Fibroblast of pulmonary artery (primary cell): ENCODE measurements at regions not wholly inside any gene's neighbourhood (a gene's known extent, or its start where the extent isn't known, plus 50 kb on each side); places are given as distances from the start of the nearest gene placed in this dataset.
A peak's percentile ranks its signal among the peaks of the same experiment; 100 is the strongest.

Experiments used
- DNase-seq: peaks from one replicate; pipeline ENCODE4 v3.0.0-alpha.2; 2010; ENCODE audit warnings: low read depth
- H3K4me3 ChIP-seq: replicated peaks from 2 replicates; pipeline ENCODE4 v1.5.1; 2011; ENCODE audit warnings: low read depth, mild to moderate bottlenecking, control low read depth, low read length, moderate library complexity
- TF ChIP-seq, protein P1 (sequence below): IDR thresholded peaks from 2 replicates; pipeline ENCODE4 v1.5.1; 2011; ENCODE audit warnings: mild to moderate bottlenecking, control low read depth, low read length, inconsistent platforms; ENCODE audit errors: missing control alignments

DNA sequence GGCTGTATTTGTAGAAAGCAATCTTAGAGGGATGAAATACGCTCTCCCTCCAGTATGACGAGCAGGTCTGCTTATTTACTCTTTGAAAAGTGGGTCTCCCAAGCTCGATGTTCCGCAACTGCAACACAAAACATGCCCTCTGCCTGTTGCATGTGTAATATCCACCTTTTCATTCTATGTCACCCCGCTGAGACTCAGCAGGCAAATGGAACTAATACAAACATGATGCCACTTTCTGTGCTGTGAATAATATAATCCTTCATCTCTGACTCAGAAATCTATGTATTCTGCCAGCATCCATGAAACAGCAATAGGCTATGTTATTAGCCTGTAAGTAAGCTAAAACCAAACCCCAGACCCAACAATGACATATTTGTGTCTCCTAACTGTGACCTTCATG lies 200.8 kb upstream of the TMCO5A start:
- DNase-seq, result peak; percentile 1
- TF ChIP-seq, protein P1, sequence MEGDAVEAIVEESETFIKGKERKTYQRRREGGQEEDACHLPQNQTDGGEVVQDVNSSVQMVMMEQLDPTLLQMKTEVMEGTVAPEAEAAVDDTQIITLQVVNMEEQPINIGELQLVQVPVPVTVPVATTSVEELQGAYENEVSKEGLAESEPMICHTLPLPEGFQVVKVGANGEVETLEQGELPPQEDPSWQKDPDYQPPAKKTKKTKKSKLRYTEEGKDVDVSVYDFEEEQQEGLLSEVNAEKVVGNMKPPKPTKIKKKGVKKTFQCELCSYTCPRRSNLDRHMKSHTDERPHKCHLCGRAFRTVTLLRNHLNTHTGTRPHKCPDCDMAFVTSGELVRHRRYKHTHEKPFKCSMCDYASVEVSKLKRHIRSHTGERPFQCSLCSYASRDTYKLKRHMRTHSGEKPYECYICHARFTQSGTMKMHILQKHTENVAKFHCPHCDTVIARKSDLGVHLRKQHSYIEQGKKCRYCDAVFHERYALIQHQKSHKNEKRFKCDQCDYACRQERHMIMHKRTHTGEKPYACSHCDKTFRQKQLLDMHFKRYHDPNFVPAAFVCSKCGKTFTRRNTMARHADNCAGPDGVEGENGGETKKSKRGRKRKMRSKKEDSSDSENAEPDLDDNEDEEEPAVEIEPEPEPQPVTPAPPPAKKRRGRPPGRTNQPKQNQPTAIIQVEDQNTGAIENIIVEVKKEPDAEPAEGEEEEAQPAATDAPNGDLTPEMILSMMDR, result no peak
- H3K4me3 ChIP-seq, result no peak overlapping the region

DNA sequence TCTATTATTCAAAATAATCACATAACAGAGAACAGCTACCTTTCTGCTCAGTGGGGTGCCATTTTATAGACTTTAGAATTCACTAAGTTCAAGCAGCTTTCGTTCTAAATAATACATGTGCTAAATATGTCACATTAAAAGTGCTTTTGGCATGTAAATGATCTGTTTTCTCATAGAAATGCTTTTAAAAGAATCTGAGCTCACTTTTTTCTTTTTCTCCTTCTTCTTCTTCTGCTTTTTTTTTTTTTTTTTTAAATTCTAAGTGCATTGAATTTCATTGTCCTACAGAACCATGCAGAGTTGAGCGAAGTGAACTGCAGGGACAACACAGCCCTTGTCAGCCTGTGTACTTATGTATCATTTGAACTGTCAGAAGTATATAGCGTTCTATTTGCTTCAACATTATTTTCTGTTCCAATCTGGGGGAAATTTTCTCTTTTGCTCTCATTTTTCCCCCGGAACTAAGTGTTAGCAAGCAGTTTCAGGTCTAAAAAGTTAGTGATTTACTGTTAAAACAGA lies 193.8 kb upstream of the TMCO5A start:
- TF ChIP-seq, protein P1, result no peak

DNA sequence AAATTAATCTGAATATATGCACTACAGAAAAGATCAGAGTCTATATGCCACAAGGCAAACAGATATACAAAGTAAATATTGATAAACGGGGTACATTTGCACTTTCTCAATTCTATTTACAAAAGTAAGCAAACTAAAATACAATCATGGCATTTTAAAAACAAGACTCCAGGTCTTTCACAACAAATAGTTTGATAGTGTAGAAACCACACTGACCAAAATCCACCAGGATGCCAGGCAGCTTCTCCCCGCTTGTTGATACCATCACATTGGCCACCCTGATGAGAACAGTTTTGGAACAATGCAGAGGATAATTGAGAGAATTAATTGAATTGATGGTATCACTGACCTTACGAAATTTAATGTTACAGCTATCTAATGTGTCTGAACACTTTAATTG lies 190.6 kb upstream of the TMCO5A start:
- TF ChIP-seq, protein P1, result no peak
- DNase-seq, result no peak
- H3K4me3 ChIP-seq, result no peak overlapping the region

More for the DNA sequence above, 193.8 kb upstream of the TMCO5A start:
- no peak for DNase-seq
- no peak overlapping the region for H3K4me3 ChIP-seq

DNA sequence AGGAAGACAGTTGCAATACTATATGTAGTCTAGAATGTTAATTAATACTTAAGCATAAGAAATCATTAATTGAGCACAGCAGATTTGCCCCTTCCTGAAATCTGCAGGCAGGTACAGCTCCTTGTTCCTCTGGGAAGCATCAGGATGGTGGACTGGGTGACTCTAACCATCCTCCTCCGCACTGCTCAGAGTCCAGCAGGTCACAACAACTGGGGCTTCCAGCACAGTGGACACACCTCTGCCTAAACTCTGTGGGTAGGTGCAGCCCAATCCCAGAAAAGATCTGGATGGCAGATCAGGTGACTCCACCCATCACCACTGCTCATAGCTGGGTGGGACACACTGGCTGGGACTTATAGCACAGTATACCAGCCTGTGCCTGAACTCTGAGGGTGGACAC lies 189.9 kb upstream of the TMCO5A start:
- DNase-seq, result no peak
- no peak overlapping the region for H3K4me3 ChIP-seq
- TF ChIP-seq, protein P1, result no peak

DNA sequence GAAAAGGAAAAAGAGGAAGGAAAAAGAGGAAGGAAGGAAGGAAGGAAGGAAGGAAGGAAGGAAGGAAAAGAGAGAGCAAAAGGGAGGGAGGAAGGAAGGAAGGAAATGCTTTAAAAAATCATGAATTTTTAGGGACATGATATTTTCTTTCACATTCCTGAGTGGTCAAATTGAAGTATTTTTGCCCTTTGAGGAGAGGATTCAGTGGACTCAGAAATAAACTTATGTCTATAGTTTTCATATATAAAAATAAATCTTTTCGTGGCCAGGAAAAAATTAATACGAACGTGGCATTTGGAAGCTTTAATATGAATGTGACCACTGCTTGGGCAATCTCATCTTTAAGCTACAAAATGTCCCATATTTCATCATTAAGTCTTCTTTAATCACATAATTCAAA lies 183.0 kb upstream of the TMCO5A start:
- H3K4me3 ChIP-seq, result no peak overlapping the region
- no peak for DNase-seq
- TF ChIP-seq, protein P1, result no peak

DNA sequence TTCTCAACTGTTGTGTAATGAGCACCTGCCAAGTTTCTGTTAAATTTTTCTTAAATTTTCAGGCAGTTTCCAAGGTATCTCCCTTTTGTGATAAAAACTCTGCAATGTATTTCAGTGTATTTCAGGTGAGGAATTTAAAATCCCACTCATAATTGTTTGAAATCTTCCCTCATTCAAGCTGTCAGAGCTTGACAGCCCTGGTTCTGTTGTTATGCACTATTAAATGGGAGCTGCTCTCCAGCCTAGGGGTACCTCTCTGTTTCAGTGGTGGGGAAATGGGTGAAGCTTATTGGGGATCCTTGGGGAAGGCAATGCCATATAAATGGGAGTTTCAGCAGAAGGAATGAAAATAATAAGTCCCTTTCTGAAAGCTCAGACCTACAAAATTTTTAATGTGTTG lies 178.0 kb upstream of the TMCO5A start:
- H3K4me3 ChIP-seq, result no peak overlapping the region
- TF ChIP-seq, protein P1, result no peak
- no peak for DNase-seq

DNA sequence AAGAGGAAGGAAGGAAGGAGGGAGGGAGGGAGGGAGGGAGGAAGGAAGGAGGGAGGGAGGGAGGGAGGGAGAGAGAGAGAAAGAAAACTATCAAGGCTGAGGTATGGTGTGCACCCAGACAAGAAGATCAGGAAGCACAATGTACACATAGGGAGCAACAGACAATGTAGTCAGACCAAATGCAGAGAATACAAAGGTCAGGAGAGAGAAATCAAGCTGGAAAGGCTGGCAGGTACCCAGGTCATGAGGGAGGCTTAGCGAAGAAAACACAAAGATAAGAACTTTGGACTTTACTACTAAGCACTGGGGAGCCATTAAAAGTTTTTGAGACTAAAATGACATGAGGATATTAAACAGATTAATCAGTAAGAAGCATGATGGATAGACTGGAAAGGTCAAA lies 176.0 kb upstream of the TMCO5A start:
- TF ChIP-seq, protein P1, result no peak

More for the DNA sequence above, 176.0 kb upstream of the TMCO5A start:
- H3K4me3 ChIP-seq, result no peak overlapping the region
- DNase-seq, result no peak
